Activated T-helper 2 cell treated with anti-CD3 and anti-CD28 coated beads, Interferon-gamma antibody, Interleukin-2, Interleukin-4, amounts not matched to agents 10 μg/mL and 5 μg/mL and 100 μg/mL, durations not matched to agents 14 hours and 24 hours and 36 hours (primary cell): ENCODE measurements at regions not wholly inside any gene's neighbourhood (a gene's known extent, or its start where the extent isn't known, plus 50 kb on each side); places are given as distances from the start of the nearest gene placed in this dataset.
"Not testable (repeated sequence)": the region's sequence is repeated elsewhere in the genome, so short reads cannot be mapped to it uniquely, and the experiment has no call there.

Experiments
- DNase-seq: peaks from one replicate; pipeline ENCODE4 v3.0.0; 2021; ENCODE audit warnings: low spot score
- H3K27ac Mint-ChIP-seq: one replicate; pipeline ENCODE4 v1.8.0; 2021; ENCODE audit warnings: mixed read lengths
- H3K27me3 Mint-ChIP-seq: one replicate; pipeline ENCODE4 v1.8.0; 2021; ENCODE audit warnings: low read depth, mixed read lengths
- H3K36me3 Mint-ChIP-seq: one replicate; pipeline ENCODE4 v1.8.0; 2021; ENCODE audit warnings: low read depth, mixed read lengths
- H3K4me1 Mint-ChIP-seq: one replicate; pipeline ENCODE4 v1.8.0; 2021; ENCODE audit warnings: low read depth, mixed read lengths
- H3K4me3 Mint-ChIP-seq: one replicate; pipeline ENCODE4 v1.8.0; 2021; ENCODE audit warnings: low read depth, mild to moderate bottlenecking, moderate library complexity, mixed read lengths
- H3K9me3 Mint-ChIP-seq: one replicate; pipeline ENCODE4 v1.8.0; 2021; ENCODE audit warnings: mixed read lengths
- intact Hi-C: fragments of 100-400 bp; cut with micrococcal nuclease; formaldehyde crosslinking; loops from one replicate; pipeline ENCODE4 v1.15.1; 2023

DNA sequence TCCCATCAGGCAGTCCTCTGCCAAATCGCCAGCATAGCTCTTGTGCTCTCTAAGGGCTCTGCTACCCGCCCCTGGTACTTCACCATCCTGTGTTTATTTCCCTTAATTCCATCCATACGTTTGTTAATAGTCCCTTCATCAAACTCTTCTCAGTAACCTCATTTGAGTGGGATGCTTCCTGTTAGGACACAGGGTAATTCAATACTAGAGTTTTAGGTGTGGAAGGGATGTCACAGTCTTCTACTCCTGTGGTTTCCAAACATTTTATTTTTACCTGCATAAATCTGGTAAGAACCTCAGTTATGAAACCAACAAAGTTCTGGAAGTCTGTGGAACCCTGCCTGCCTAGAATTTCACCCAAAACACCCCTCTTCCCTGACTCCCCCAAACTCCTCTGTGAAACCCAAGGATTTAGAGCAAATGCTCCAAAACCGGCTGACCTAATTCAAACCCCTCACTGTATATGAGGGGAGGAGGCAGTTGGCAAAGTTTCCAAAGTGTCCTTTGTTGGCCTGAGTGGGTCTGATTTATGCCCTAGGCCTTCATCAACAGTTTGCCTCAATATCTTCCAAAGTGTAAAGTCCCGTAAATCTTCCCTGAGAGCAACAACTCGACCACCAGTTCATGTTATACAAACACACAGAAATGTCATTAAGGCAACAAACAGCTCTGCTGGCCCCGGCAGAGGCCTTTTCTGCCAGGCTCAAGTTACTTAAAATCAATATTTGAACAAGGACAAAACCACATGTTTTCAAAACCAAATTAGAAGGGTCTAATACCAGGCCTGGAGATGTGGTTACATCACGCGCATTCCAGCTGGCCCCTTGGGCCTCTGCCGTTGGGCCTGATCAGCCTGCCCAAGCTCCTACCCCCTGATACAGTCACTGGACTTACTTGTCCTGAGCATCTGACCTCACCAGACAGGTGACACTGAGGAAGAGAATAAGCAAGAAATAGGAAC is 82.4 kb upstream of the FGGY start:
- H3K27me3 Mint-ChIP-seq, result no peaks in the 10 kb centered on the region
- no peak for DNase-seq
- intact Hi-C loops, result no loop called here
- H3K4me1 Mint-ChIP-seq, result no peaks in the 10 kb centered on the region
- no peaks in the 10 kb centered on the region for H3K36me3 Mint-ChIP-seq
- no peak overlapping the region for H3K4me3 Mint-ChIP-seq
- H3K27ac Mint-ChIP-seq, result no peak overlapping the region
- peaks cover 14% of the 10 kb centered on the region for H3K9me3 Mint-ChIP-seq

DNA sequence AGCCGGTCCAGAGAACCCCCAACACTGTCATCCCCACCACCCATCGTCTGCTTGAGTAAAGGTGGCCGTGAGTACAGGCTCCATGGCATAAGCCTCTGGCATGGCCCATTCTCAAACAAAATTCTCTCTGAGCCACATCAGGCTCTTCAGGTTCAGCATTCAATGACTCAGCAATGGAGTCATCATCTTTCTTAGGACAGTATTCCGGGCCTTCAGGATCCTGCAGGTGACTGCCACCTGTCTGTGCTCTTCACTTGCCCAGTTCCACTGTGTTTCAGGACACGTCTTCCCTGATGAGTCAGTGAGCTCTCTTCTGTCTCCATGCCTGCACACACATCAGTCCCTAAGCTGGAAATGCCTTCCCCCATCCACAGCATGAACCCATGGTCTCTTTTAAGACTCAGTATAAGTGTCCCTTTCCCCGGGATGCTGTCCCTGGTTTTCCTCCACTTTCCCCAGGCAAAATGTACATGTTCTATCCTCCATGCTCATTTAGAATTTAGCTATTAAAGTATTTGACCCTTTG is 81.1 kb upstream of the FGGY start:
- Mint-ChIP-seq H3K36me3 (no peaks in the 10 kb centered on the region), H3K4me1 (no peaks in the 10 kb centered on the region), H3K27ac (no peak overlapping the region), H3K9me3 (peaks cover 7% of the 10 kb centered on the region), H3K27me3 (no peaks in the 10 kb centered on the region), H3K4me3 (no peak overlapping the region)
- intact Hi-C loops, result no loop called here
- DNase-seq, result no peak

DNA sequence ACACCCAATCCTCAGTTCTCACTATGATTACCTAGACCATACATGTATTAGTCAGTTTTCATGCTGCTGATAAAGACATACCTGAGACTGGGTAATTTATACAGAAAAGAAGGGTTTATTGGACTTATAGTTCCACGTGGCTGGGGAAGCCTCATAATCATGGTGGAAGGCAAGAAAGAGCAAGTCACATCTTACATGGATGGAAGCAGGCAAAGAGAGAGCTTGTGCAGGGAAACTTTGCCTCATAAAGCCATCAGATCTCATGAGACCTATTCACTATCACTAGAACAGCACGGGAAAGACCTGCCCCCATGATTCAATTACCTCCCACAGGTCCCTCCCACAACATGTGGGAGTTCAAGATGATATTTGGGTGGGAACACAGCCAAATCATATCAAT is 79.5 kb upstream of the FGGY start:
- H3K9me3 Mint-ChIP-seq, H3K4me3 Mint-ChIP-seq, H3K36me3 Mint-ChIP-seq, H3K27me3 Mint-ChIP-seq, H3K4me1 Mint-ChIP-seq, DNase-seq, intact Hi-C loops, H3K27ac Mint-ChIP-seq: not testable (repeated sequence)

DNA sequence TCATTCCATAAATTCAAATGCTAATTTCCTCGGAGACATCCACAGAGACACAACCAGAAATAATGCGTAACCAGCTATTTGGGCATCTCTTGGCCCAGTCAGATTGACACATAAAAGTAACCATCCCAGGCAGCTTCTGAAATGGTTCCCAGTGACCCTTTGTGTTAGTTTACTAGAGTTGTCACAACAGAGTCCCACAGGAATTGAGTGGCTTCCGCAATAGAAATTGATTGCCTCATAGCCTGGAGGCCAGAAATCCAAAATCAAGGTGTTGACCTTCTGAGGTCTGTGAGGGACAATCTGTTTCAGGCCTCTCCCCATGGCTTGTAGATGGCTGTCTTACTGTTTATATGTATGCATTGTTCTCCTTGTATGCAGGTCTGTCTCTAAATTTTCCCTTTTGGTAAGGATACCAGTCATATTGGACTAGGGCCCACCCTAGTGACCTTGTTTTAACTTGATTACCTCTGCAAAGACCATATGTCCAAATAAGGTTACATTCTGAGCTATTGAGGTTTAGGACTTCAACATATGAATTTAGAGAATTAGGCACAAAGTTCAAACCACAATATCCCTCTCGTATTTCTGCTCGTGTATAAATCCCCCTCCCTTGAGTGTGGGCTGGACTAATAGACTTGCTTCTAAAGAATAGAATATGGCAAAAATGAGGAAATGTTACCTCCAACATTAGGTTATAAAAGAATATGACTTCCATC is 78.2 kb upstream of the FGGY start:
- Mint-ChIP-seq H3K36me3 (no peaks in the 10 kb centered on the region), H3K4me1 (no peaks in the 10 kb centered on the region), H3K9me3 (peaks cover 7% of the 10 kb centered on the region), H3K27ac (no peak overlapping the region), H3K4me3 (no peak overlapping the region), H3K27me3 (no peaks in the 10 kb centered on the region)
- intact Hi-C loops, result no loop called here
- DNase-seq, result no peak

DNA sequence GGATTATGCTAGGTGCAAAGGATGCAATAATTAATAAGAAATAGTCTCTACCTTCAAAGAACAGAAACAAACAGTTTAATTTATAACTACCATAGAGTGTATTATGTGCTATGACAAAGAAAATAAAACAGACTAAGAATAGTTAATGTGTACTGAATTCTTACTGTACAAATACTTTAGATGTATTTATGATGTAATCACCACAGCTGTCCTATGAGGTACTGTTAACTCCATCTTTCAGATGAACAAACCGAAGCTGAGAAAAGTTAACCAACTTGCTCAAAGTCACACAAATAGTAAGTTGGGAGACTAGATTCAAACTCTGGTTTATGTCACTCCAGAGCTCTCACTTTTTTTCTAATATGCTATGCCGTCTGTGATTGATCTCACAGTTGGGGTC is 77.0 kb upstream of the FGGY start:
- no peak overlapping the region for H3K27ac Mint-ChIP-seq
- H3K4me3 Mint-ChIP-seq, result no peak overlapping the region
- peaks cover 7% of the 10 kb centered on the region for H3K9me3 Mint-ChIP-seq
- H3K4me1 Mint-ChIP-seq, result no peaks in the 10 kb centered on the region
- DNase-seq, result no peak
- H3K36me3 Mint-ChIP-seq, result no peaks in the 10 kb centered on the region
- intact Hi-C loops, result no loop called here
- no peaks in the 10 kb centered on the region for H3K27me3 Mint-ChIP-seq

DNA sequence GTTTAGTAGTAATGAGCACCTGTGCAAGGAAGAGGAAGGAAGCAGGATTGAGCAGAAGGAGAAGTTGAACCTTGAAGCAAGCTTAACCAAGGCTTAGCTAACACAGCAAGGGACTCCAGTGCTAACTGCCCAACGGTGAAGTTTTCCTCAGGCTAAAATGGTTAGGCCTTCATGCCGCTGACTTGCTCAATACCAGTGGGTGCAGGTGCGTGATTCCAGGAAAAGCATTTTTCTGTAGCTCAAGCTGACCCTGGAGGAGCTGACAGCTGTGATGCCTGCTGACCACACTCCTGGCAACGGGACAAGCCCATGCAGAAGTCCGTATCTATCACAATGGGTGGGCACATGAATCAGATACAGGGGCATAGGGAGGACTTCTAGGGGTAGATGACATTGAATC is 76.5 kb upstream of the FGGY start:
- no peak overlapping the region for H3K4me3 Mint-ChIP-seq
- H3K4me1 Mint-ChIP-seq, result no peaks in the 10 kb centered on the region
- H3K9me3 Mint-ChIP-seq, result peaks cover 7% of the 10 kb centered on the region
- no peak overlapping the region for H3K27ac Mint-ChIP-seq
- intact Hi-C loops, result no loop called here
- DNase-seq, result no peak
- no peaks in the 10 kb centered on the region for H3K36me3 Mint-ChIP-seq
- H3K27me3 Mint-ChIP-seq, result no peaks in the 10 kb centered on the region

DNA sequence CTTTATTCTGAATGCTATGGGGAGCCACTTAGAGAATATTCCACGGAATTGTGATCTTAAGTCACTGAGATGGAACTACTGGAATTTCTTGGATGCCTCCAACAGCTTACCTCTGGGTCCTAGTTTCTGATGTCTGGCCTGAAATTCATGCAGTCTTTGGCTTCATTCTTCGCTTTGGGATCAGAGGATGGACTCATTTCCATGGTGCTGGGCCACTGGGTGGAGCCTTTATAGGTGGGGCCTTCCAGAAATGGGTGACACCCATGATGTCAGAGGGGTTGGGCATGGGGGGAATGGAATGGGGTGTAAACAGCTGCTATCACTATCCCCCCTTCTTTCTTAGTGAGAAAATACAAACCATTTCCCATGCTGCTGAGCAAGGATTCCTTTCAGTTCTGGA is 73.7 kb upstream of the FGGY start:
- H3K4me1 Mint-ChIP-seq, result no peaks in the 10 kb centered on the region
- peaks cover 3% of the 10 kb centered on the region for H3K9me3 Mint-ChIP-seq
- no peak overlapping the region for H3K4me3 Mint-ChIP-seq
- intact Hi-C loops, result no loop called here
- no peak for DNase-seq
- no peak overlapping the region for H3K27ac Mint-ChIP-seq
- H3K36me3 Mint-ChIP-seq, result no peaks in the 10 kb centered on the region
- H3K27me3 Mint-ChIP-seq, result no peaks in the 10 kb centered on the region

DNA sequence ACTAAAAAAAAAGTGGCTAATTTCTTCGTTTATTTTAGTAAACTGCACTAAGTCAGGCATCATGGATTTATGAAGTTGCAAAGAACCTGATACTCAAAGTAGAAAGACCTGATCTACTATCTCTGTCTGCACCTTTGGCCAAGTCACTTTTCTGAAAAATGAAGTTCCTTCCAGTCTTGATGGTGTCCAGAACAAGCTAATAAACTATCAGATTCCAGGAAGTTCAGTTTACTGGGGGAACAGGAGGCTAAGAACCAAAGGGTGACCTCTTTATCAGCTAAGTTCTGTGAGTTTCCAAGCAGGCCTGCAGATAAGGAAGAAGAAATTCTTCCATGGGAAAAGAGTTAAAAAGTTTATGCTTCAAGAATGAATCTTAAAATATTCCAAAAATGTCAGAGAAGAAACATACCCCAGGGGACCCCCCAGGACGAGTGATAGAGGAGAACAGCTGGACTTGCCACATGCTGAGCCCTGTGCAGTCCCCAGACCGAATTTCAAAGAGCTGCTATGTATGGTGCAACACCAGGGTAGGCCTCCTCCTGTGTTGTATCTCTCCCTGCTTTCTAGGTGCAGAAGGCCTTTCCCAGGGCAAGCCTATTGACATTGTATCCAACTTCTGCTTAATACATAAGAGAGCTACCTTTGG is 72.8 kb upstream of the FGGY start:
- H3K4me1 Mint-ChIP-seq, result no peaks in the 10 kb centered on the region
- no peak overlapping the region for H3K4me3 Mint-ChIP-seq
- DNase-seq, result no peak
- no peaks in the 10 kb centered on the region for H3K36me3 Mint-ChIP-seq
- H3K9me3 Mint-ChIP-seq, result peaks cover 2% of the 10 kb centered on the region
- no peak overlapping the region for H3K27ac Mint-ChIP-seq
- intact Hi-C loops, result no loop called here
- no peaks in the 10 kb centered on the region for H3K27me3 Mint-ChIP-seq

DNA sequence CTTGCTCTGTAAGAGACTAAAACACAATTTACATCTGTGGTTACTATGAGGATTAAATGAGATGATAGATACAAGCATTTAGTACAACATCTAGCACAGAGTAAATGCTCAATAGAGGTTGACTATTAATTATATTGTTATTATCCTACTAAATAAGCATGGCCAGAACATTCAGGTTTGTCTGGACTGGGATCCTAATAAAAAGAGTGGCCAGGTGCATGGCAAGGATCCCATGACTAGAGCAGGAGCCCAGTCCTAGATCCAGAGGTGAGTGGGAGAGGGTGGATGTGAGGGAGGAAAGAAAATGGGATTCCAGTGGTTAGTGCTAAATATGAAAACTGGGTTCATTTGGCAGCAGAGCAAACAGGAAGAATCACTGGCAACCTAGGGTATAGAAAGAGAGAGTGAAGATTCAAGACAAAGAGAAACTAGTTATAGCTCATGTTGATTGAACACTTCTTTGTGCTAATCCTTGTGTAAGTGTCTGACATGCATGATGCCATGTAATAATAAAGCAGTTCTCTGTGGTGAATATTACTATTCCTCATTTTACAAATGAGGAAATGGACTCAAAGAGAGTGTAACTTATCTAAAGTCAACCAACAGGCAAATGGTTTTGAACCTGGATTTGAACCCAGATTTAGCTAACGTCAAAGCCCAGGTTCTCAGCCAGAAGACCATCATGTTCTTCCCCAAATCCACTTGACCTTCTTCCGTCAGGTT is 71.1 kb upstream of the FGGY start:
- Mint-ChIP-seq H3K27ac (no peak overlapping the region), H3K4me3 (no peak overlapping the region), H3K27me3 (no peaks in the 10 kb centered on the region), H3K9me3 (no peaks in the 10 kb centered on the region), H3K36me3 (no peaks in the 10 kb centered on the region), H3K4me1 (no peaks in the 10 kb centered on the region)
- DNase-seq, result no peak
- intact Hi-C loops, result no loop called here

DNA sequence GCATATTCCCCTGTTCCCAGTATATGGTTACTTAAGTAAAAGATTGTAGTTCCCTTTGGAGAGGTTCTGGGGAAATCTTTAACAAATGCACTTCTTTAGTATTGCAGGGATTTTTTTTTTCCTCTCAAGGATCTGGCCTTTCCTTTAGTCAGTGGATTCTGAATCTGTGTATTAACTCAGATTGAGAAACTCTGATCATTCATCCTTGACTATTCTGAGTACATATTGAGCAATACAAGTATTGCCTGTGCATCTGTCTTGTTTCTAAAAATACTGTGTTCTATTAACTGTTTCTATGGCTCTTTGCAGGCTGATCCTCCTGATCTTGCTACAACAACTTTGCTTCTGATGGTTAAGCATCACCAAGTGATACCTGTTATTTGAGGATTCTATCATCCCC is 67.8 kb upstream of the FGGY start:
- no peaks in the 10 kb centered on the region for H3K36me3 Mint-ChIP-seq
- H3K27me3 Mint-ChIP-seq, result peaks cover 2% of the 10 kb centered on the region
- no peaks in the 10 kb centered on the region for H3K9me3 Mint-ChIP-seq
- no peaks in the 10 kb centered on the region for H3K4me1 Mint-ChIP-seq
- DNase-seq, result no peak
- H3K4me3 Mint-ChIP-seq, result no peak overlapping the region
- no peak overlapping the region for H3K27ac Mint-ChIP-seq
- intact Hi-C loops, result no loop called here

DNA sequence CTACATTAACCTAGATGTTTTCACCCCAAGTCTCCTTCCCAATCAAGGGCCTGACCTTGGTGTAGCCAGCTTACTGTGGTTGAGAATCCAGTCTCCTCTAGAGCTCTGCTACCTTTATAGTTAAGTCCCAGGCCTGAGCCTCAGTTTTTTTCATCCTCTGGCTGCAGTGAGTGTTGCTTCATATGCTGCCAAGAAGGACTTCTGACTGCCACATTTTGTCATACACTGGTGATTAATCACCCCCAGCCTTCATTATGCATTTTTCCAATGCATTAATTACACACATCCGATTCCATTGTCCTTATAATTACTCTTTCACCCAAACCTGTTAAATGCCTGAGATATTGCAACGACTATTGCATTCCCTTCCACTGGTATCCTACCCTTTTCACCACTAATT is 66.3 kb upstream of the FGGY start:
- Mint-ChIP-seq H3K4me3 (no peak overlapping the region), H3K9me3 (no peaks in the 10 kb centered on the region), H3K27ac (no peak overlapping the region), H3K36me3 (no peaks in the 10 kb centered on the region), H3K27me3 (peaks cover 2% of the 10 kb centered on the region), H3K4me1 (no peaks in the 10 kb centered on the region)
- intact Hi-C loops, result no loop called here
- no peak for DNase-seq

DNA sequence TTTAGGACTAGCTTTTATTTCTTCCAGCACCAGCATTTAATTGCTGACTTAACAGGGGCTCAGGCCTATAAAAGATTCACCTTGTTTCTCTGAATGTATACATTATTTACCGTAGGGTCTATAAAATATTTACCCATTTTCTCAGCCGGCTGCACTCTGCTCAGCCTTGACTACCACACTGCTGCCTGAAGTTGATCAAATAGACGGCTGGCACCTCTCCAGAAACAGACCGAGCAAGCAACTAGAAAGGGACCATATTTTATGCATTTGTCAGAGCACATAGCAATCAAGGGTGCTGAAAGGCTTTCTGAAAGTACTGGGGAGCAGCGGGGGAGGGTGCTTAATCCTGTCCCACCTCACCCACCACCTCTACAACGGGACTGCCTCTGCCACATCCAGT is 64.7 kb upstream of the FGGY start:
- H3K9me3 Mint-ChIP-seq, result no peaks in the 10 kb centered on the region
- no peak overlapping the region for H3K27ac Mint-ChIP-seq
- H3K36me3 Mint-ChIP-seq, result no peaks in the 10 kb centered on the region
- no peak overlapping the region for H3K4me3 Mint-ChIP-seq
- no peak for DNase-seq
- intact Hi-C loops, result no loop called here
- no peaks in the 10 kb centered on the region for H3K4me1 Mint-ChIP-seq
- peaks cover 2% of the 10 kb centered on the region for H3K27me3 Mint-ChIP-seq
